ENCODE measurements at regions not wholly inside any gene's neighbourhood (a gene's known extent, or its start where the extent isn't known, plus 50 kb on each side); places are given as distances from the start of the nearest gene placed in this dataset.
"Not testable (repeated sequence)": the region's sequence is repeated elsewhere in the genome, so short reads cannot be mapped to it uniquely, and the experiment has no call there.

DNA sequence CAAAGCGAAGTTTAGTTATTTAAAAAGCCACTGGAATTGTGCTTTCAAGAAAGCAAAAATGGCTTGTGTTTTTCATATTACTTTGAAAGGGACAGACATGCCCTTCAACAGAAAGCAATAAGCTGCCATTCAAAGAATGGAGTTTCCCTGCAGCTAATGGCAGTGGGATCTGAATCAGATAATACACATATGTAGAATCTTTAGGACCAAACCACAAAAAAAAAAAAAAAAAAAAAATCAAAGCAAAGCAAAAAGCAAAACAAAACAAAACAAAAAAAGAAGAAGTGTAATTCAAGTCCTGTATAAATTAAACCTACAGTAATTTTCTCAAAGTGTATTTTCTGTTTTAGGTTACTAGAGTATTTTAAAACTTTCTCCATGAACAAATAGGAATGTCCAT is 63.6 kb upstream of the ZNF217 start:
- no peak for DNase-seq

GRCh38 chr20:53656293-53657202 is 62.9 kb upstream of the ZNF217 start:
- DNase-seq = no peak

DNA sequence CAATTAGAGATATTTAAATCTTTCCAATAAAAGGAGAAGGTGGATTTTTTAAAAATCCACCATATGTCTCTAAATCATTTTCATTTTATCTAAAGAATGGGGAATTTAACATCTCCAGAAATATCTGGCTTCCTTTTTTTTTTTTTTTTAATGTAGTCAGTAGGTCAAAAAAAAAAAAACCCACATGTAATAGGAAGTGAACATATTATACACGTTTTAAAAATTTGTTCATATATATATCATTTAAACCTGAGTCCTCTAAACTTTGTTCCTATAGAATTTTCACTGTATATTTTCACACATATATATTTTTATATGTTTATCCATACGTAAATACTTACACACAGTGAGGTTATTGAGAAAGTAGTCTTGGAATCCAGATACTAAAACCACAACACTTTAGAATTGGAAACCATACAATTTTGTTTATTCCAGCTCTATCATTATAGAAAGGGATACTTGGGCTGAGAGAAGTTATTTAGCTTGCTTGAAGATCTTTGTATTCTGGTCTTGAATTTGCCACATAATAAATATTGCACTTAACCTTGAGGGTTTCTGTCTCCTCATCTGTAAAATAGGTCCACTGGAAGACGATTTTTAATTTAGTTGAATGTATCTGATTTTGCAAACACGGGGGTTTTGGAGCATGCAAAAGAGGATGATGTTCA is 62.1 kb upstream of the ZNF217 start:
- DNase-seq = no peak

GRCh38 chr20:53654932-53655624 is 61.4 kb upstream of the ZNF217 start:
- peak in 1 of 2 donors; percentile 77 for DNase-seq

DNA sequence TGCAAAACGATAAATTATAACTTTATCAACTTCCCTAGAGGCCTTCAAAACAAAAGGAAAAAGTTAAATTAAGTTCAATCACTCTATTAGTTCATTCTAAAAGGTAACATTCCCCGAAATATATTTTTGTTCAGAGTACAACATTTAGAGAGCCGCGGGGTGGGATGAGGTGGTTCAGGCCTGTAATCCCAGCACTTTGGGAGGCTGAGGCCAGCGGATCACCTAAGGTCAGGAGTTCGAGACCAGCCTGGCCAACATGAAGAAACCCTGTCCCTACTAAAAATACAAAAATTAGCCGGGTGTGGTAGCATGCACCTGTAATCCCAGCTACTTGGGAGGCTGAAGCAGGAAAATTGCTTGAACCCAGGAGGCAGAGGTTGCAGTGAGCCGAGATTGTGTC is 60.9 kb upstream of the ZNF217 start:
- DNase-seq = not testable (repeated sequence)

- DNase-seq = no peak
Measured at GRCh38 chr20:53652859-53653517, 59.3 kb upstream of the ZNF217 start.

GRCh38 chr20:53652090-53652858 is 58.6 kb upstream of the ZNF217 start:
- DNase-seq = peak in 1 of 2 donors; percentile 49

GRCh38 chr20:53649493-53649892 is 55.9 kb upstream of the ZNF217 start:
- not testable (repeated sequence) for DNase-seq

DNA sequence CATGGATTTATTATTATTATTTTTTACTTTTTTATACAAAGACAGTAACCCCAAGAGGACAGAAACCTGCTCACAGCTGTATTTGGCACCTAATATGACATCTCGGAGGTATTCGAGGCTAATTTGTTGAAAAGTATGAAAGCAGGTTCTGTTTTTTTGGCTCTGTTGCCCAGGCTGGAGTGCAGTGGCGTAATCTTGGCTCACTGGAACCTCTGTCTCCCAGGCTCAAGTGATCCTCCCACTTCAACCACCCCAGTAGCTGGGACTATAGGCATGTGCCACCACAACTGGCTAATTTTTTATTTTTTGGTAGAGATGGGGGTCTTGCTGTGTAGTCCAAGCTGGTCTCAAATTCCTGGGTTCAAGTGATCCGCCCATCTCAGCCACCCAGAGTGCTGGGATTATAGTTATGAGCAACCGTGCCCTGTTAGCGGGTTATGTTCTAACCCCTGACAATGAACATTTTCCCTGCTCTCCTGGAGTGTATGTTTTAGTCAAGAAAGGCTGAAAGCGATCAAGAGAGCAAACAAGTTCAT is 53.7 kb upstream of the ZNF217 start:
- DNase-seq = no peak

DNA sequence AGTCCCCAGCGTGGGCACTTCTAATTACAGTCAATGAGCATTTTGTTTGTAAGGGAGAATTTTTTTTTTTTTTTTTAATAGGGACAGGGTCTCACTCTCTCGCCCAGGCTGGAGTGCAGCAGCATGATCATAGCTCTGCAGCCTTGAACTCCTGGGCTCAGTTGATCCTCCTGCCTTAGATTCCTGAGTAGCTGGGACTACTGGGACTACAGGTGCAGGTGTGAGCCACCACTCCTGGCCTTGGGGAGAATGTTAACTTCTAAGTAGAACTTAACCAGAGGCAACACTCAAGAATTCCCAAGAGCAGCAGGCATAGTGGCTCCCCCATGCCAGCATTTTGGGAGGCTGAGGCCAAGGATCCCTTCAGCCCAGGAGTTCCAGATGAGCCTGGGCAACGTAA is 52.9 kb upstream of the ZNF217 start:
- no peak for DNase-seq

- DNase-seq = no peak
Measured at GRCh38 chr20:53645582-53645897, 51.9 kb upstream of the ZNF217 start.

- DNase-seq = not testable (repeated sequence)
Measured at GRCh38 chr20:53644108-53644507, 50.5 kb upstream of the ZNF217 start.
